ENCODE measurements at regions not wholly inside any gene's neighbourhood (a gene's known extent, or its start where the extent isn't known, plus 50 kb on each side); places are given as distances from the start of the nearest gene placed in this dataset.

DNA sequence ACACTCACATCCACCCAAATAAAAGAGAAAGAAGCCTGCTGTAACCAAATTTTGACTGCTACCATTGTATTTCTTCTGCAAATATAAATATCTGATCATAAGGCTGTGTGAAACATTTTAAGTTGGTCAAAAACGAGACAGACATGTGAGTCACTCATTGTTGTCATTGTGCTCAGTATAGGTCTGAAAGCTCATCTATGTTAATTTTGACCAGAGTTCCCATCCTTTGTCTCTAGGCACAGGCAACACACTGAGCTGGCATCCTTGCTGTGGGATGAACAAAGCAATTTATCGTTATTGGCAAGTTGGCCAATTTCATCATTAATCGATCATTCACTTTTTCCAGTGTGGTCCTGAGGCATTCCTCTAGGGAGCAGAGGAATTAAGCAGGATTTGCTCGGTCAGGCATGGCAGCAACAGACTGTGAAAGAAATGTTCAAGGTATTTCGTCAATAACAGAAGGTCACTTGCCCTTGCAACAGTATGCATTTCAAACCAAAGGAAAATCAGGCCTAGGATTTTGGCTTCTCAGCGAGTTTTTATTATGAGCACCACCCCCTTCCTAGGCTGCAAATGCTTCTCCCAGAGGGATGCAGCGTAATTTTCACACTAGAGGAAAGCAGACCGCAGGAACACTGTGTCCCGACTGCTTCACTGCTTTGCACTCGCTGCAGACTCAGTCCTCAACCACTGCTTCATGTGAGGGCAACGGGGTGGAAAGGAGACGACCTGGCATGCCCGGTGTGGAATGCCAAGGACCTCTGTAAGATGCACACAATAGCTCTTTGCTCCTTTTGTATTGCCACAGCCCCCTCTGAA, 87.9 kb upstream of the SMYD2 start:
- no peak for TF ChIP-seq POLR2A (IDR thresholded peaks at IDR 0.05; ENCODE audit: low read depth, low read length)
- no peak for TF ChIP-seq POLR2AphosphoS5 (IDR thresholded peaks at IDR 0.05; ENCODE audit: low read depth, low read length)
- no peak for TF ChIP-seq TAF1 (IDR thresholded peaks at IDR 0.05; ENCODE audit: borderline replicate concordance, low read depth, low read length)
